NOMO-1 treated with DMSO at 0.1 percent for 48 hours (cell line): ENCODE measurements at regions not wholly inside any gene's neighbourhood (a gene's known extent, or its start where the extent isn't known, plus 50 kb on each side); places are given as distances from the start of the nearest gene placed in this dataset.
"Not testable (repeated sequence)": the region's sequence is repeated elsewhere in the genome, so short reads cannot be mapped to it uniquely, and the experiment has no call there.

Experiments
- DNase-seq: peaks from one replicate; lab custom pipeline; 2025; ENCODE audit not compliant: unreplicated experiment; lab: John Stamatoyannopoulos, UW

DNA sequence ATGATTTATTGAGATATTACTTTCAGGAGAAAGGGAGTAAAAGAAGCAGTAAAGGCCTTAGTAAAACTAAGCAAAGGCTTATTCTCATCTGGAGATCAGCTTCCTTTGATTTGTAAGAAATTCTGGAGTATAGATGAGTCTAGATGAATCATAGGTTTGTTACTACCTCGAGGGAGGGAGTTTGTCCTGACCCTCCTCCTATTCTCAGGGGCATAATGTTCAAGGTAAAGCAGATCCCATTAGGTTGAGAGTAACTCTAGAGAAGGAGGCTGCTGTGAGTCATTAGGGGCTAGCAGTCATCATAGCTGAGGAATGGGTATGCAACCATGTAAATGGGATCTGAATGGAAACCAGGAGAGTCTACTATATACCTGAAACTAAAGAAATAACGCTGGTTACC lies 155.5 kb upstream of the MOCS2 start:
- no peak for DNase-seq

DNA sequence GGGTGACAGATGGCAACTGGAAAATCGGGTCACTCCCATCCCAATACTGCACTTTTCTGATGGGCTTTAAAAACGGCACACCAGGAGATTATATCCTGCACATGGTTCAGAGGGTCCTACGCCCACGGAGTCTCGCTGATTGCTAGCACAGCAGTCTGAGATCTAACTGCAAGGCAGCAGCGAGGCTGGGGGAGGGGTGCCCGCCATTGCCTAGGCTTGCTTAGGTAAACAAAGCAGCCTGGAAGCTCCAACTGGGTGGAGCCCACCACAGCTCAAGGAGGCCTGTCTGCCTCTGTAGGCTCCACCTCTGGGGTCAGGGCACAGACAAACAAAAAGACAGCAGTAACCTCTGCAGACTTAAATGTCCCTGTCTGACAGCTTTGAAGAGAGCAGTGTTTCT lies 158.7 kb upstream of the MOCS2 start:
- not testable (repeated sequence) for DNase-seq

DNA sequence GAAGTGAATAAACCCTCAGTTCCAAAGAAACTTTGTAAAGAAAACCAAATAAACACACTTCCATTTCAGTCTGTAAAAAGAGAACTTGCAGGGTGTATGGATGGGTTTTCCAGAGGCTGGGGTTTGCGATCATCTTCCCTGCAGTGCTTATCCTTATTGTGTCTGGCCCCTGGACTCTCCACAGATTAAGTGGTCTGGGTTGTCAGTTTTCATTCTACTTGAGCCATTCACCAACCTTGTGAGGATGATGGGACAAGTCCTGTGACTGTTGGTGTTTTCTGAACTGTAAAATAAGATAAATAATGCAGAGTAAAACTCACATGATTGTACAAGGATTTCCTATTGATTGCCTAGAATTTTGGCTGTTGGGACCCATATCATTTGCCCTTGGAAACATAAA lies 166.1 kb upstream of the MOCS2 start:
- no peak for DNase-seq

DNA sequence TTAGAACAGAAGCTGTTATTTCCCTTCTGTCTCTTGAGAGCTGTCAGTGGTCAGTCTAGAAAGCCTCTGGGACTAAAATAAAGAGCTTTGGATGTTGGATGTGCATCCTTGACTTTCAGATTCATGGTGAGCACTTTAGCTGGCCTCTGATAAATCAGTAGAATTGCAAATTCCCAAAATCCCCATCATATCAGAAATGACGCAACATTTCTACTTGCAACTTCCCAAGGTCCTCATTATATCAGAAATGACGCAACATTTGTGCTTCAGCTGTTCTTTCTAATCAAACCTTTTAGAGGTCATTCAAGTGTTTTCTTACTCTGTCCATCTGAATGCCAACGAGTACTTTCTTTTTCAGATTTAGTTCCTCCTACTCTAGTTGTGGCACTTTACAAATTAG lies 167.3 kb upstream of the MOCS2 start:
- no peak for DNase-seq

DNA sequence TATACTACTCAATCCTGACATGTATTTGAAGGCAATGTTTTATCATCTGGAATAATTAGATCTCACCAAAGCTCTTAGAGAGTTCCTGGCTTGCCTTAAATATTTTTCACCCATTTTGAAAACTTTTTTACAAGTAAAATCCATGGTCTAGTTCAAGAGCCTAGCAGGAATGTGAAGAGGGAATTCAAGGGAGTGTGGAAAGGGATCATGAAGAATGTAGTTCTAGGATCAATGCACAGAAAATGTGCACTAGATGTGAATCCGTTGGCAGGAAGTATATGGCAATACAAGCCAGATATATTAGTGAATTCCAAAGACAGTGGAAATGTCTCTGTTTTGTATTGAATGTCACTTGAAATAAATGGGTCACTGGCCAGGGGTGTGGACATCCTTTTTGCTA lies 167.9 kb upstream of the MOCS2 start:
- no peak for DNase-seq

DNA sequence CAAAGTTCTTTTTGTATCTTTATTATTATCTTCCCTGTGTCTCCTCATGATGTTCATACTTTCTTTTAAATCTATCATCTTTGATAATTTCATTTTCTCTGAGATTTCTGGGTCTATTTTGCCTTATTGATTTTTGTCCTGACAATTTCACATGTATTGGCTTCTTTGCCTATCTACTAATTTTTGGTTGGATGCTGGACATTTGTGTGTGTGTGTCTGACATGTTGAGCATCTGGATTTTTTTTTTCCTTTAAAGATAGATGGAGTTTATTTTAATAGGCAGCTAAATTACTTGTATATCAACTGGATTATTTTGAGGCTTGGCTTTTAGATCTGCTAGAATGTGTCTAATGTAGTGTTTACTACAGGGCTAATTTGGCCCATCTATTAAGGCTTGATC lies 178.0 kb upstream of the MOCS2 start:
- DNase-seq: no peak

DNA sequence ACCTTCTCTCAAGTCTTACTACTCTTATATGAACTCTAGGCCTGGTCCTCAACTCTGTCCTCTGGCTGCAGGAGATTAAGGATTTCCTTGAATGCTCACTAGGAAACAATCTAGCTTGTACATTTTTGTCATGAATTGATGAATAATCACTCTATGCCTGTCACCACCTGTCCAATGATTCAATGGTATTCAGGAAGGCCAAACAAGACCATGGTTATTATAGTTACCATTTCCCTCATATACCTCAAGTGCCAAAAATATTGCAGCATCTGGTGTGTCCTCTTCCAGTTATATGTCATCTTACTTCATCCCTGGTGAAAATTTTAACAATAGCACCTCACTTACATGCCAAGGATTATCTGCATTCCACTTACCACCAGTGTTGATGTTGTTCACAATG lies 179.0 kb upstream of the MOCS2 start:
- no peak for DNase-seq

DNA sequence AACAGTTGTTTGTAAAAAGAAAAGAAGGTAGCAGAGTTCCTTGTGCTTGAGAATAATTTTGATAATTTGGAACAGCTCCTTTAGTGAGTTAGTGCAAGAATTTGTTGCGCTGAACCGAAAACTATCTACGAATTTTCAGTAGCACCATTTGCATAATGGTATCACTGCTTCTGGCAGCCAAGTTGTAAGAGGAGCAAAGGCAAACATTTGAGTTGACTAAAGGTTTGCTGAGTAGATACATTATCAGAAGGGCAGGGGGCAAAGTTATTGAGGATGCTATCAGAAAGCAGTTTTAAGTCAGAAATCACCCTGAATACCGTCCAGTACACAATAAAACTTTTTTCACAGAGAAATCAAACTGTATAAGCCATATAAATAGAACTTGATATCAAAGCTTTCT lies 181.5 kb upstream of the MOCS2 start:
- no peak for DNase-seq

DNA sequence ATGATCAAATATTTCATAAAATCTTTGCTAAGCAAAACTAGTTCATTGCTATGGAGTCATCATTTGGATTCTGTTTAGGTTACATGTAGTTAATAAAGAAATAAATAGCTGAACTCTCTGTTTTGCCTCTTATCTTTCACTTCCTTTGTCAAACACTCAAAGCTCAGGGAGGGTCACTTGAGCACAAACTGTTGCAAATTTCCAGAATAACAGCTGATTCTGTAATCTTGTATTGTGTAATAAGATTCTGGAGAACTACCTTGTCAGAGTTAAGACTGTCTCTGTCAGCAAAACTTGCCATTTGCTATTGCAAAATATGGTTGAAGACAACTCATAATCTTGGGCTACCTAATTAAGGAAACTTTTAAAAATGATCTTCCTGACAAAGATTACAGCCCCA lies 182.0 kb upstream of the MOCS2 start:
- DNase-seq: peak; percentile 78

DNA sequence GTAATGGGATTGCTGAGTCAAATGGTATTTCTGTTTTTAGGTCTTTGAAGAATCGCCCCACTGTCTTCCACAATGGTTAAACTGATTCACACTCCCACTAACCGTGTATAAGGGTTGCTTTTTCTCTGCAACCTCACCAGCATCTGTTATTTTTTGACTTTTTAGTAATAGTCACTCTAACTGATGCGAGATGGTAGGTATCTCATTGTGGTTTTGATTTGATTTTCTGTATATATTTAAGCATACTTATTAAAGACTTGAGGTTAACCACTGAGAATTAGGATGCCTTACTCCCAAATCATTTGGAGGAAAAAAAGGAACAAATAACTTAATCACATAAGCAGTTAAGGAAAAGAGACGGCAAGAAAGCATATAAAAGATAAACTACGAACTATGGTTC lies 181.6 kb upstream of the FST start:
- DNase-seq: no peak

DNA sequence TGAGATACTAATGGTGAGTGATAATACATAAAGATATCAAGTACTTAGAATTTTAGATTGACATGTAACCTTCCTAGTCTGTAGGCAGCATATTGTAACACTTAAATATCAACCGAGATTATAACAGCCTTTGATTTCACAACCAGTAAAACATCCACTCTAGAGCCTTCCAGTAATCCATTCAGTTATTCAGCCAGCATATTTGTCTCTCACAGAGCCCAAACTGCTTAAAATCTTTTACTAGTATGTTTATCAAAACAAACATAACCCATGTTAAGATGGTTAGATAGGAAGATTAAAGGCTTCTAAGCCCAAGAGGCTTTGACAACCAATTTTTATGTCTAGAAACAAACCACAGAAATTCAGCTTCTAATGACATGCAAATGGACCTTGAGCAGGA lies 177.9 kb upstream of the FST start:
- DNase-seq: no peak

DNA sequence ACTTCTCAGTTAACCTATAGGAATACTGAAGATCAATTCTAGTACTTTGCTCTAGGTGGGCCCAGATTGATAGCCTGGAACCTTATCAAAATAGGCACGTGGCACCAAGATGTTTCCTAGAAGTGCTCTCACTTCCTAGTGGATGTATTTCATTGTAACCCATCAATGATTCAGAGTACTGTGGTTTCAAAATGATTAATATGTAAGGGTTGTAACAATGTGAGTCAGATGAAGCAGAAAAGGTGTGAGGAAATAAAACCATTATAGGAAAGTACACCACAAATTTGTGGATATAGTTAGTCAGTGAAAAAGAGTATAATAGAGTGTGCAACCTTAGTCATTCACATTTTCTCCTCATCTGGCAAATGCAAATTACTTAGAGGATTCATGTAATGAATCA lies 177.3 kb upstream of the FST start:
- DNase-seq: peak; percentile 18

DNA sequence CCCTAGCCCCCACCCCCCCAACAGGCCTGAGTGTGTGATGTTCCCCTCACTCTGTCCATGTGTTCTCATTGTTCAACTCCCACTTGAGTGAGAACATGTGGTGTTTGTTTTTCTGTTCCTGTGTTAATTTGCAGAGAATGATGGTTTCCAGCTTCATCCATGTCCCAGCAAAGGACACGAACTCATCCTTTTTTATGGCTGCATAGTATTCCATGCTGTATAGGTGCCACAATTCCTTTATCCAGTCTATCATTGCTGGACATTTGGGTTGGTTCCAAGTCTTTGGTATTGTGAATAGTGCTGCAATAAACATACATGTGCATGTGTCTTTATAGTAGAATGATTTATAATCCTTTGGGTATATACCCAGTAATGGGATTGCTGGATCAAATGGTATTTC lies 175.1 kb upstream of the FST start:
- DNase-seq: not testable (repeated sequence)

DNA sequence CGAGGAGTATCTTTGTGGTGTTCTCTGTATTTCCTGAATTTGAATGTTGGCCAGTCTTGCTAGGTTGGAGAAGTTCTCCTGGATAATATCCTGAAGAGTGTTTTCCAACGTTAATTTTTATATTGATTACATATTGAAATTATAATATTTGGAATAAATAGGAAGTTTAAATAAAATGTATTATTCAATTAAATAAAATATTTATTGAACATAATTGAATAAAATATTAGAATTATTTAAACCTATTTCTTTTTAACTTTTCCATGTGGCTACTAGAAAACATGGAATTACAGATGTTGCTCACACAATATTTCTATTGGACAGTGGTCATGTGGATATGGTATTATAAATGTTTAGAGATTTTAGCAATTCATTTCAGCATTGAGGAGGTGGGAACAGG lies 170.8 kb upstream of the FST start:
- DNase-seq: no peak

DNA sequence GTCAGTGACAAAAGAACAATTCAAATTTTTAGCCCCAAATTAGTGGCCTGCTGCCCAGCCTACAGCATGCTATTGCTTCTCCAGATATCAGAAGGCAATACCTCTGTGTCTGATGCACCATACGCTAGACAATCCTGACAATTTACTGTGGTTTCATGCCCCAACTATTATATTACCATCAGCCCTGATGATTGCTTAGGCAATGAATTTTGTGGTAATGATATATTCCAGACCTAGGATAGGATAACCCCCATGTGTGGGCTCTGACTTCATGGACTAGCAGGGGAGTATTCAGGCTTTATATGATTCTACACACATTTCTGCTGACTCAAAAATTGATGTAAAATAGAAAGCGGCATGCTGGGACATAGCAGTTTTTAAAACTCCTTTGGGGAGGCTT lies 168.7 kb upstream of the FST start:
- no peak for DNase-seq

DNA sequence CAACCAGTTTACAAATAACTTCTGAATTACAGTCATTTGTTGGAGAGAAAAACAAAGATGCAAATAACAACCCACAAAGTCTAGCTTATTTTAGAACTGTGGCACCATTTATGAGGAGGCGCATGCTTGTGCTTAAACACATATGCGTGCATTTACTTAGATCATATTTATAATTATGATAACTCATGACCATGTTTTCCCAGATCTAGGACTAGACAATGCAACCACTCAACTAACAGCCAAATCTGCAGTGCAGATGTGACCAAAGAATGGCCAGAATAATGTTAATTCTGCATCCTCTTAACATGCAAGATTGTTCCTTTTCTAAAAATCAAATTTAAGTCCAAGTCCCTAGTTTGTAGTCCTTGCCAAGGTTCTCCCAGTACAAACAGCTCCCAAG lies 167.3 kb upstream of the FST start:
- no peak for DNase-seq

DNA sequence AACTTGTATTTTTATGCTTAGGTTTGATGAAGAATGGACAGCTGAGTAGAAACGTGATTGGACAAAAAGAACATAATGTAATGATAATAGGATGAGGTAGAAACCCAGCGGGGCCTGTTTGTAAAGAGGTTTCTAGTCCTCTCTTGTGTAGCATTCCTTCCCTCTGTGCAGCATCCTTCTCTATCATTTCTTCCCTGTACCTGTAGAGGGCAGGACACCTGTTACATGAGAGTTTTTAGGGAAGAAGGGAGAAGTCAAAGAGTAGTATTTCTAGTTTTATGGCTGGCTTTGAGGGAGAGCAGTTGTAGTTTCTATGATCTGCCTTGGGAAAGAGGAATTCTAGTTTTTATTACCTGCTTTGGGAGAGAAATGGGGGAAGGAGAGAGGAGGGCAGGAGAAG lies 162.1 kb upstream of the FST start:
- DNase-seq: no peak

DNA sequence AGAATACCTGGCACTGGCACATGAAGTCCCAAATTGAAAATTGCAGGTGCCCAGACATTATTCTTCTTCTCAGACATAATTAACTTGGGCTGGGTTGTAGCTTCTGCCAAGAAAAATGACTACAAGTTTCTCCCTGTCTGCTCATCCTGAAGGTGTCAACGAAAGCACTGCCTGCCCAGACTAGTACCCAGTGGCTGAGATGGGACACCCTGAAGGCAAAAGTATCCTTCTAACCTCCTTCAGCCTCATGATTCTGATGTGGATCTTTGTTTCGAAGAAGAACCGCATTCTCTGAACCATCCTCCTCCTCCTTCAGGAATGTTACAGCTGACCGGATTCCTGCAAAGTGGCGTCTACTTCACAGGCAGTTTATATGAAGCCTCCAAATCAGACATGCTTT lies 161.1 kb upstream of the FST start:
- no peak for DNase-seq

DNA sequence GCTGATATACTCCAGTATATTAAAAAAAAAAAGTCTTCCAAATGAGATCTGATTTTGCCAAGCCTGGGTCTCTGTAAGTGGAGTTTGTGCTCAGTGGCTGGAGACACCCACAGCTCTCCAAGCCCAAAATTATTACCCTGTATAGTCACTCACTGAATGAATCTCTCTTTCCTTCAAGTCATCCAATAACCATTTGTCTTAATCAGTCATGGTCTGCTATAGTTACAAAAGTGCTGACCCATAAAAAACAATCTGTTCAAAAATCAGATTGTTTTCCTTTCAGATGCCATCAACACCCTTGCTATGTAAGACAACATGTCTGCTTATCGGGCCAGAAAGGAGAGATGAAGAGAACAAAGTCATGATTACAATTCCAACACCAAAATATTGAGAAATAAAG lies 159.4 kb upstream of the FST start:
- no peak for DNase-seq

DNA sequence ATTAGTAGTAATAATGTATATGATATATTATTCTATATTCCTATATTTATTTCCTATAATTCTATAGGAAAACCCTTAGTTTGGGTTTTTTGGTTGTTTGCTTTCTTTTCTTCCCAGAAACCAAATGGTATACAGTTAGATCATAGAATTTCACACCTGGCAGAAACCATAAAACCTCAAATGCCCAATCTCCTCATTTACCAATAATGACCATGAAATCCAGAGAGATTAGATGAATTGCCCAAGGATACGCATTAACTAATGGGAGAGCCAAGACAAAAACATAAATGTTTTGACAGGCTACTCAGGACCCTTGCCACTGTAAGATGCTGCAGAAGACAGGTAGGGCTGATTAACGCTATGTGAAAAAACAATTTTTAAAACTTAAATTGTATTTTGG lies 158.7 kb upstream of the FST start:
- DNase-seq: no peak

DNA sequence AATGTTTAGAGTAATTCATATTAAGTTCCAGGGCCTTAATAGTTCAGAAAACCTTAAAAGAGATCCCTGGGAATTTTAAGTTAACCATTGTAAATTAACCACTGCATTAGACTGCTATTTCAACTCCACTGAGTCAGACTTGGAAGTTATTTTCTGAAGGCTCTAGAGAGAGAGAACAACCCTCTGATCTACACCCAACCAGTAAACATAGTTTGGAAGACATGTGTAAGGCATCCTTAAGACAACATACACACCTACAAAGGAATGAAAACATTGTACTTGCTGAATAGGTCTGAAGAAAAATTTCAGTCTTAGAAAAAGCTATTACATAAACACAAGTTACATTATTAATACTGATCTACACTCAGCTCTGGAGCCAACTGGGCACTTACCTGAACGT lies 158.2 kb upstream of the FST start:
- DNase-seq: no peak

DNA sequence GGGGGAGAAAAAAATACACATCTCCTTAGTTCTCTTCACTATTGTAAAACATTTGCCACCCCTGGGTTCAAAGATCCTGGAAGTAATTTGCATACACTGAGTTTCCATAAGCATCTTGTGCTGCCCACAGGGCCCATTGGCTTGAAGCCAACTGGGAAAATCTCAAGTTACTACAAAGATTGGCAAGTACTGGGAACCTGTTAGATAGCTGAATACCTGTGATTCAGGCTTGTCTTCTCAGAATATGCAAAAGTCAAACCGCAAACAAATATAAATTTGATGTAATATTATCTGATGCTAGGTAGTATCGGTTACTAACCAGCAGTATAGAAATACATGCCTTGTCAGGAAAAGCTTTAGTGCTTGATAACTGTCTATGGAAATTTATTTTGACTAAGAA lies 156.9 kb upstream of the FST start:
- no peak for DNase-seq

DNA sequence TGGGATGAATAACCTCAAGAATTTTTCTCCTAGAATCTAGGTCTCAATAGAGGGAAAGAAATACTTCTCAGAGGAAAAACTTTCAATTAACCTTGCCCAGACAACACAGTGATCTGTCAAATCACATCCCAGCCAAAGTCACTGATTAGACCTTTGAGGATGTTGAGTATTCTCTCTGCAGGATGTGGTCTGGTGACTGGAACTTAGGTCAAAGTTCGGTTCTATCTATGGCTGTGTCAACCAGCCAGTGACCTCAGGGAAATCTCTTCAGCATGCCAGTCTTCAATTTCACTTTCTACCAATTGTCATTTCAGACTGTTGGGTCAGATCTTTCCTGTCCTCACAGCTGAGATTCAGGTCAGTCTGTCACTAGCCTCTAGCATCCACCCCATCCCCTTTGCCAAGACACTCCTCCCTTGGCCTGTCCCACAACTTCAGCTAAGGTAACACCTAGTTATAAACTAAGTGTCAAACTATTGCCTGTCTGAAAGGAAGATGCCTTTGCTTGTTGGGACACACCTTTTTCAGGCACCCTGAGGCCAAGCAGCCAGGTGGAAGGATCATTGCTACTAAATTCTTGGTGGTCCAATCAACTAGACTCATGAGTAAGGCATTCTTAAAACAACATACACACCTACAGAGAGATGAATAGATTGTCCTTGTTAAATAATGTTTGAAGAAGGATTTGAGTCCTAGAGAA lies 156.3 kb upstream of the FST start:
- DNase-seq: no peak
